NCI-H526 (cell line): ENCODE measurements at regions not wholly inside any gene's neighbourhood (a gene's known extent, or its start where the extent isn't known, plus 50 kb on each side); places are given as distances from the start of the nearest gene placed in this dataset.

Source experiments
- DNase-seq, 2 experiments: peaks; one replicate each; lab custom pipeline; 2025; lab: John Stamatoyannopoulos, UW

DNA sequence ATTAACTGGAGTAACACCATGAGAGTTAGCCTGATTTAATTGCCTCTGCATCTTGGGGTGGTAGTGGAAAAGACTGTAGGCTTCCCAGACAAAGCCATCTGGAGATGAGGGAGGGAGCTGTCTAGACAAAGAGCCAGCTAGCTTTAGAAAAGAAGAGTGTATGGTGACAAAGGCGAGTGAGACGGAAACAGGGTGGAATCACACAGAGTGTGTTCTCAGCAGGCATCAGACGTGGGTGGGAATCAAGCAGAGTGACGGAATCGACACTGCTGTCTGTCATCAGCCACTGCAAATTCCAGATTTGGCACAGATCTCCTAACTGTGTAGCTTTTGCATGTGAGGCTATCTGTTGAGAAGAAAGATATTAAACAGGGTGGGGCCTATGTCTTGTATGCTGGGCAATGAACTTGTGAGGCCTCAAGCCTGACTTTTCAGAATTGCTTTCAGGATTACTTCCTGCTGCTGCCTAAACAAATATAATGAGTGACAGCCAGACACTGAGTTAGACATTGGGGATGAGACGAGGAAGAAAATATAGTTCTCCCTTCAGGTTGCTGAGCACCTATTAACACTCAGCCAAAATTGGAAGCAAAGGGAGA is 236.5 kb upstream of the GRIP1 start:
- no peak for DNase-seq

DNA sequence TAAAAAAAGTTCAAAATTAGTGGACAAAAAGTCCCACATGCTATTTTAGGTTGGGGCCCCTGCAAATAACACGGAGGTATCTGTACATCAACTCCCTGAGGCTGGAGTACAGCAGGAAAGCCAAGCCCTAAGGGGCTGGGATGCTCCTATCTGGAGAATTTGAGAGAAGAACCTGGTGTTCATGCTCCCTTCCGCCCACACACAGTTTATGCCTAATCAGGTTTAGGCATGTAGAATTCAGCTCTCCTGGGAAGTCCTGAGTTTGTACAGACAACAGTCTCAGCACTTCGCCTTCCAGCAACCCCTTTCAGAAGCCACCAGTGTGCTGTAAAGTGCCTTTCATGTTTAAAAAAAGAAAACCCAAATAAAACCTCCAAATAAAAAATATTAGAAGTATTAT is 237.3 kb upstream of the GRIP1 start:
- no peak for DNase-seq

DNA sequence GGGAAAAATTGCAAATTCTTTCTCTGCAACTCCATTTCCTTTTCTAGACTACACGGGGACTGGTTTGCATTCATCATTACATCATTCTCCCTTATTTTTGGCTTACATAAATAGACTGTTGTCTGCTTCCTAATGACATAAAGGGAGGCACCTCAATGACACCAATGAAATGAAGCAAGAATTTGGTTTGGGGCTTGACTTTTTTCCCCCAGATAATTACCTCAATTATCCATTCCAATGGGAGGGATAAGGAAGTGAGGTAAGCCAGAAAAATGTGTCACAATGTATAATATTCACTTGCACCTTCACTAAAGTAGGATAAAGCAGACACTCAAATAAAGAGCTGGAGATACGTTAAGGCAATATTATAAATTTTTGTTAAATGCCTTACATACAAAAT is 240.6 kb upstream of the GRIP1 start:
- DNase-seq = no peak

DNA sequence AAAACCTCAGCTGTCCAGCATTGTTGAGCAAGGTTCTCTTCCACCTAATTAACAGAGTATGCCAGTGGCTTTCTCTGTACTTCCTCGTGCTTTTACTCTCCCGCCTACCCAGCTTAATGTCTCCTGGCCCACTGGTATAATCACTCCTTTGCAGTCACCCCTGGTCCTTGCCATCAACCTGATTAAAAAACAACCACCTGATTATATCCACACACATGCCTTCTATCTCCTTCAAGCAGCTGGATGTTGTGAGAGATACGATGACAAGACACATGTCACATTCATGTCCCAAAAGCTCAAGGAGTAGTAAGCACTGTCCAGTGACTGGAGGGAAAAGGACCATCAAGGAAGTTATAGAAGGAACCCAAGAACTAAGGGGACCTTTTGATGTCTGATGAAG is 241.3 kb upstream of the GRIP1 start:
- no peak for DNase-seq

DNA sequence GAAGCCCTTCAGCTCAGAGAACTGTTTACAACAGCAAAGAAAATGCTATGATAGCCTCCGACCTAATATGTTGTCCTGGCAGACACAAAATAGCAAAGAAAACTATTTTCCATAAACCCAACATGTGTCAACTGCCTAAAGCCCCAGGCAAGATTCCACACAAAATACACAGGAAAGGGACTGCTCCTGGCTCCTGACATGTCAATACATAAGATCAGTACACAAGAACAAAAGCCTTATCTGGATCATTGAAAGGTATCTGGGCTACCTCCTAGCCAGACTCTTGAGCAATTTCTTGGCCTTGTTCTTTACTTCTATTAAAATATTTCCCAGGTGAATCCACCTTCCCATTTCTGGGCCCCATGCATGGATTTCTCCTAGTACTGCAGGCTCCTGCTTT is 242.3 kb upstream of the GRIP1 start:
- DNase-seq = no peak

DNA sequence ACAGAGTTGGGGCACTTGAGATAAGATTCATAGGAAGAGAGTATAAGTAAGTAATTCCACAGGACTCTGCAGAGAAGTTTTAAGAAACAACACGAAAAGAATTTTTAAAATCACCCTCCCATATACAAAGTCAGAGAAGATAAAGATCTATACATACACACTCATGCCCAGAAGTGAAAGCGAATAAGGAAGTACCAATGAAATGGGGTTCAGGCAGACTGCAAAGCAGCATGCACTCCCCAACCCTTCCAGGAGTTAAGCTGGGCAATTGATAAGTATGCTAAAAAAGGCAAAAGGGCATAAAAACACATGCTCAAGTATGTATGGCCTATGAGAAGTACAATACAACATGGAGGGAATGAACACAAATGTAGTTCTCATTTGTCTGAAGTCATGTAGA is 246.2 kb upstream of the GRIP1 start:
- no peak for DNase-seq

DNA sequence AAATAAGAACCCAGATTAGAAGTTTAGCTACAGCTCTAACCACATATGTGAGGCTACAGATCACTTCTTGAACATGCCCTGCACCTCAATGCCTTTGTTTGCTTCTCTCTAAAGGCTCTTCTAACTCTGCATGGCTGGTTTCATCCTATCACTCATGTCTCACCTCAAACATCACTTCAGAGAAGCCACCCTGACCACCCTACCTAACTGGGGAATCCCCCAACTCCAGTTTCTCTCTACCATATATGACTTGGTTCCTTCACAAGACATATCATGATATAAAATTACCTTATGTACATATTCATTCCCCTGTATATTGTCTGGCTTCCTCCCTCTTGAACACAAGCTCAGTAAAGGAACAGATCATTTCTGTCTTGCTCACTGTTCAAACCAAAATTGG is 250.2 kb upstream of the GRIP1 start:
- DNase-seq = no peak

DNA sequence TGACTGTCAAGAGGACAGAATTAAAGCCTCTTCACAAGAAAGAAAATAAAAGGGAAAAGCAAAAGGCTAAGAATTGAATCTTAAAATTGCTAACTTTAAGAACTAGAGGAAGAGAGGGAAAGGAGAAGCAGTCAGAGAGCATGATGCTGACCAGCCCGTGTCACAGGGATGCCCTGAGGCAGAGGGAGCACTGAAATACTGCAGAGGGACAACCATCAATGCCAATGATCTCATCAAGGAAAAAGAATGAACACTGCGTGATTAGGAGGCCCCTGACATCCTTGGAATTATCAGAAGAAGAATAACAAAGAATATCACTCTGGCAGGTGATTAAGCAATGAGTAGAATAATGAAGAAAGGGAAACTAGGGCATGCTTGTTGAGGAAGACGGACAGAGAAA is 252.2 kb upstream of the GRIP1 start:
- no peak for DNase-seq

DNA sequence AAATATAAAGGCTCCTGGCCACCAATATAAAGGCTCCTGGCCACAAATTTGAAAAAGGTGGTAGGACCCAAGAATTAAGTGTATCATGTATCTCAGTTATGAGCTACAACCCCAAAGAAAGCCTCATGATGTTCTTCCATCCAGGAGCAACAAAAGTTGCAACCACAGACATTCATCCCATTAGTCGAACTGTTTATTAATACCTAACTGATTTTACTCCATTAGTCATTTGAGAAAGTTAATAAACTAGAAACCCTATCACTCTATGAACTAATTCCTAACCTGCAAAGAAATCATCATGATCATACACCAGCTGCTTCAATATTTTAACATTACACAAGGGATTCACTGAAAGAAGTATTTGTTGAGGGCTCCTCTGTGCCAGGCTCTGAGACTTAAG is 253.2 kb upstream of the GRIP1 start:
- DNase-seq = no peak

DNA sequence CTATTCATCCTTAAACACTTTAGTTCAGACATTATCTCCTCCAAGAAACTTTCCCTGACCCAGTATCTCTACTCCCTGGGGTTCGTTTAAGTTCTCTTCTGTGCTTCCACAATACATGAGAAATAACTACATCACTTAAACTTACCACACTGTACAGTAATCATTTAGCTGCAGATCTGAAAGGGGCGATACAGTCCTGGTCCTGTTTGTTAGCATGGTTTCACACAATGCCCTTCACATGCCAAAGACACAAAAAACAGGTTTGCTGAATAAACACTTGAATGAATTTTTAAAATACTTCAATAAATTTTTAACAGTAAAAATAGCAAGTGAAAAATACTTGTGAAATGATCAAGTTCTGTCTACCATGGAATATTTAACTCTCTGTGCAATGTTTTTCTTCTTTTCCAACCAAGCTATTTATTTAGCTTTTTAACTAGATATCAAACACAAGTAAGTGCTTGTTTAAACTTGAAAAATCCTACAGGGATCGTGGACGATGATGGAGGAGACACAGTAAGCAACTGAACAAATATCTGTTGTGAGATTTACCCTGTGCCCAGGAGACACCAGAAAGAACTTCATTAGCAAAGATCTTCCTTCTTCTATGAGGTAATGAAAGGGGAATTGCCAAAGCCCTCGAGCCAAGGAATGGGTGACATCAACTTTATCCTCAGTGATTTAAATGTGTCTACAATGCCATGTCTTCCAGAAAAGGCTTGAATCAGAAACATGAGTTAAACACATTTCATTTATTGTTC is 255.6 kb upstream of the GRIP1 start:
- DNase-seq = no peak

DNA sequence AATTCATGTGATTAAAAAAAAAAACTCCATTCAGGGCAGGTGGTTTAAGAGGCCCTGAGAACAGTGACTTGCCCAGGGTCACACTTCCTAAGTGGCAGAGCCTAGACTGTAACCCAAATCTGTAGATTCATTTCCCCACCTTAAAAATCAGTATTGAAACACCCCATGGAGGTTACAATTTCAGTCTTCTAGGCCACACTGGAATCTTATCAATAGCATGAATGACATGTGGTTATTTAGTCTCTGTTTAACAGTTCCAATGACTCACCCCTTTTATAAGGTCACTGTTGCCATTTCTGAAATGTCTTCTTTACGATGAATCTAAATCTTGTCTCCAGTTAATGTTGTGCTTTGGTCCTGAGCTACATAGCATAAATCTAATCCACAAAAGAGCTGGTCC is 262.3 kb upstream of the GRIP1 start:
- DNase-seq = no peak

DNA sequence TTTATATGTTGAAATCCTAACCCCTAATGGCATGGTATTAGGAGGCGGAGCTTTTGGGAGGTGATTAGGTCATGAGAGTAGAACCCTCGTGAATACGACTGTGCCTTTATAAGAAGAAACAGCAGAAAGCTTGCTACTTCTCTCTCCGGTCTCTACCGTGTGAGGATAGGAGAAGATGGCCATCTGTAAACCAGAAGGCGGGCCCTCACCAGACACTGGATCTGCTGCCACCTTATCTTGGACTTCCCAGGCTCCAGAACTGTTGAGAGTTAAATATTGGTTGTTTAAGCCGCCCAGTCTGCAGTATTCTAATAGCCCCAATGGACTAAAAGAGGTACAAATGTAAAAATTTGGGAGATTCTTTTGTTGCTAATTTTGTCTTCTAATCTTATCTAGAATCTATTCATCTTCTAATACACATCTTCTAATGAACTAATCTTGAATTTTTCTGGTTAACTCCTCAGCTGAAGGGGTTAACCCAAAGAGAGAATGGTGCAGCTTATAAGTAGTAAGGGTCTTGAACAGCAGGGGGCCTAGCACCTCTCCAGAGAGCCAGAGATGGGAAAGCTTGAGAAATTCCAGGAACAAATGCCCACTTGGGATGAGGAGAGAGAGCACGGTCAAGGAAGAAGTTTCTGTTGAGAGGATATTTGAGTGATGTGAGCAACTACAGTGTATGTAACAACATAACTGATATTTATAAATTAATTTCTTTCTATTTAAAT is 264.0 kb upstream of the GRIP1 start:
- DNase-seq = no peak

DNA sequence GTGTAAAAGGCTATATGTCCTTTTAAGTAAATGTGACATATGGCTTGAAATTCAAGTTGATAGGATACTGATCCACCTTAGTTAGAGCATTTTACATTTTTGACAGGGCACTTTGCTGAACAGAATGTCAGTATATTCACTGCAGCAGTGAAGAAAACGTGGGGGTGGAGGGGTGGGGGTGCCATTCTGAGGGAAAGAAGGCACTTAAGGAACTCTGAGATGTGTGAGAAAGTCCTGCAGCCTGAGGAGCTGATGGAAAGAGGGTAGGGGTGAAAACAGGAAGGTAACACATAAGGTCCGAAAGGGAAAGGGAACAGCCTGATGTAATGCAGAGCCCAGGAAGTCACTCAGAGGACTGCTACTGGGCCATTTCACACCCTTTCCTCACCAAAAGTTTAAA is 265.5 kb upstream of the GRIP1 start:
- DNase-seq = no peak

DNA sequence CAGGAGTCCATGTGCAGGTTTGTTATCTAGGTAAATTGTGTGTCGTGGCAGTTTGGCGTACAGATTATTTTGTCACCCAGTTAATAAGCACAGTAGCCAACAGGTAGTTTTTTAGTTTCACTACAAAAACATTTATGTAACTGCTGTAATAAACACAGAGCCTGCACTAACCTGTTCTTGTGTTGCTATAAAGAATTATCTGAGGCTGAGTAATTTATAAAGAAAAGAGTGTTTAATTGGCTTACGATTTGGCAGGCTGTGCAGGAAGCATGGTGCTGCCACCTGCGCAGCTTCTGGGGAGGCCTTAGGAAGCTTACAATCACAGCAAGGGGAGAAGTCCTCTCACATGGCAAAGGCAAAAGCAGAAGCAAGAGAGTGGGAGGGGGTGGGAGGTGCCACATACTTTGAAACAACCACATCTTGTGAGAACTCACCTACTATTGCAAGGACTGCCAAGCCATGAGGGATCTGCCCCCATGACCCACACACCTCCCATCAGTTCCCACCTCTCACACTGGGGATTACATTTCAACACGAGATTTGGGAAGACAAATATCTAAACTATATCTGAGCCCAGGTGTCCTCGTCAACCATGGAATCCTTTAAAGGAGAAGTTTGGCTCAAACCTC is 266.4 kb upstream of the GRIP1 start:
- no peak for DNase-seq

DNA sequence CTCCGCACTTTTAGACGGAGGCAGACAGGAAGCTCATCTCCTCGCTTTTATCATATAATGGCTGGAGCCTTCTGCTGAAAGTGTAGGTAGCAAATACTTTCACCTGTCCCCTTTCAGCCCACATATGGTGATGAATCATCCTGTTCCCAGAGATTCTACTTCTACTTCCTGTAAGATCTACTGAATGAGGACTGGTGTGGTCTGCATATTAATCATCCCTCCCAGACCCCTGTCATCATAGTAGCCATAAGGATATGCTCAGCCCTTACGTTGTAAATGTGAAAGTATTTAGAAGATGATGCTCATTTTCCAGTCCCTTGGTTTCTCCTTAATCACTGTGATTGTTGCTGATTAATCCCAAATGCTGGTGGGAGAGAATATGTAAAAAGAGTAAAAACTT is 268.2 kb upstream of the GRIP1 start:
- DNase-seq = no peak

DNA sequence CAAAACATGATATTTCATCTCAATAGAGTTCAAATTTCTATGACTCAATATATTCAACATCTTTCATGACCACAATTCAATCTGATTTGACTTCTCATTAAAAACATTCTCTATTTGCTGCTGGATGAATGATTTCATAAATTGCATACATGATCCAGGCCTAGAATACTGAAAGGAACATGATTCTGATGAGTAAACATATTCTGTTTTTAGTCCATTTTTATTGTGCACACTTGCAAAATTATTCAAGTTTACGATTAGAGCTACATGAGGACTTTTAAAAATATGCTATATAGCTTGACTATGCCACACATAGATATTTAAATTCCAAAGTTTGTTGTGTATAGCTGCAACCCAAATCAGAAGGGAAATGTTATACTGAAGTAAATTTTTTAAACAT is 273.8 kb upstream of the GRIP1 start:
- no peak for DNase-seq

DNA sequence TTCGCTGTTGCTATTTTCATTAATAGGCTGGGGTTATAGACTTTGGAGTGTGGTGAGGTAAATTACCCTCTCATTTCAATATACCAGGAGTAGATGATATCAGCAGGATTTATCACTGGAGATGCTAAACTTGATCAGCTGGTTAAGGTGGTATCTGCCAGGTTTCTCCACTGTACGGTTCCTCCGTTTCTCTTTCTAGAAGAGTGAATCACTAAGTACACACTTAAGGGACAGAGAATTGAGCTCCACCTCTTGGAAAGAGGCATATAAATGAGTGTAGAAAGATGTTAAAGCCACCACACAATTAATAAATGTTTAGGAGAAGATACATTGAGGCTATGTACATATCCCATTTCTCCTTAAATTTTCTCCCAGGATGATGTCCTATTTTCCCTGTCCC is 277.4 kb upstream of the GRIP1 start:
- DNase-seq = no peak

DNA sequence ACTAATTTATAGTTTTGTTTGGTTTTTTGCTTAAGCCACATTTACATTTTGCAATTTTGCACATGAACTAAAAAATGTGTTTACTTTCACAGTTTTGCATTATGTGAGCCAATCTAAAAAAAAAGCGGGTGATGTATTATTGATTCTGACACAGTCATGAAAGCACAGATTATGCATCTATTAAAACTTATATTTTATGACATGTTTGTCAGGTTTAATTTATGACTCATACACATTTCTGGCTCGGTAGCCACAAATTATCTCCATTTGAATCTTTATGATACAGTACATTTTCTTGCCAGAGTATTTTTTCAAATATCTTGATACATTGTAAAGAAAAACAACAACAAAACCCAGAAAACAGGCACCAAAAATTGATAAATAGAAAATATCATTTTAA is 280.4 kb upstream of the GRIP1 start:
- no peak for DNase-seq

DNA sequence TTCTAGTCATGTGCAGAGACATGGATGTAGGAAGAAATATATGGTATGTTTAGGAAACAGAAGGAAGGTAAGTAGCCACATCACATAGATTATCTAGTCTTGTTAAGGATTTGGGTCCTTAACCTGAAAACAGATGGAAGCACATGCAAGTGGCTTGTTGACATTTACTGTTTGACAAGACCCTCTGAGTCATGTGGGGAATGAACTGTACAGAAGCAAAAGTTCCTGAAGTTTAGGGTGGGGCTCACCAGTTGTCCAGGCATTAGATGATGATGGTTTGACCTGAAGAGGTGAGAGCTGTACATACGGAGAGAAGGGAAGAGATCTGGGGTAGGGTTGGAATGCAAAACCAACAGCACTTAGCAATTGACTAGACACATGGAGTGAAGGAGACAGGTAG is 281.1 kb upstream of the GRIP1 start:
- DNase-seq = no peak

DNA sequence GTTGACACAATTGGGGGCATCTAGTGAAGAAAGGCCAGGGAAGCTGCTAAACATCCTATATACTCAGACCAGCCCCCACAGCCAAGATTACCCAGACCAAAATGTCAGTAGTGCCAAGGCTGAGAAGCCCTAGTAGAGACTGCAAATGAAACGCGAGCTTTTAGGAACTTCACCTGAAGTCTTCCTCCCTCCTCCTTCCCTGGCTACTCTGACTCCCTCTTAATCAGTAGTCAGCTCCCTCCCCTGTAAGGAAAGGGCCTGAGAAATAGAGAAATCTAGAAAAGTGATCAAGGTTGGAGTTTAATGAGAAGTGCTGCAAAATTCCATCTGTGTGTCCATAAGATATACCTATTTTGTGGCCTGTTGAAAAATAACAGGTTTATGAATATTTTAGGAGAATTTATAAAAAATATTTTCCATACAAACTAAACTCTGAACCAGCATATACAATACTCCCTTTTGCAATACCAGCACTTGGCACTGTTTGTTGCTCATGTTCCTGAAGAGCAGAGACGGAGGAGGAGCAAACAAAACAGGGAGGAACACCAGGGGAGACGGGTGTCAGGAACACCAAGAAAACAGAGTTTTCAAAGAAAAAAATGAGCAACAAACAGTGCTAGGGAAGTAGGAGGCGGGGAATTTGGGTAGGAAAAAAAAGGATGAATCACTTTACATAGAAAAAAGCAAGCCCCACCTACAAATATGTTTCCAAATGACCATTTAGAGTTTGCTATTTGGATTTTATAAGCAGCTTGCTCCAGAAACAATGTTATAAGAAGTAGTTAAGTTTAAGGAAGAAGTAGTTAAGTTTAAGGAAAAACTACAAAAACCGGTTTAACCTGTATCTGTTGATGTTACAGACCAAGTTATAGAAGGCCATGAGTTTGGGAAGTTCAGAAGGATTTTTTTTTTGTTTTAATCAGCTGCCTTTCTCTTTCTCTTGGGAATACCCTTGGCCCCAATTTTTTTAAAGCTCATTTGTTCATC is 282.1 kb upstream of the GRIP1 start:
- no peak for DNase-seq

DNA sequence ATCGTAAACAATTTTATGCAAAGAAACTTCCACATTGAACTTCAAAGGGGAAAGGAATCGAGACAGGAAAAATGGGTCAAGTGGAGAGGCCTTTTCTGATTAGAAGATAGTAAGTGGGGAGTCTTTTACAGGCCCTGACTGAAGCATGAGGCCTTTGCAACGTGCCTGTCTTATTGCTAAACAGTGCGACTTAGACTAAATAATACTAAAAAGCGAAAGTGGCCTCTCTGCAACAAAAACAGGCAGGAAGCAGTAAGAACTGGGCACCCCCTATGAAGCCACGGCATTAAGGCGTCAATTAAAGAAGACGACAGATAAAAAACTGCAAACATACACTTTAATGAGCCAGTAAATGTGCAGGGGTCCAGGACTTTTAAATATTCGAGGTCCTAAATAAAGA is 283.4 kb upstream of the GRIP1 start:
- no peak for DNase-seq

DNA sequence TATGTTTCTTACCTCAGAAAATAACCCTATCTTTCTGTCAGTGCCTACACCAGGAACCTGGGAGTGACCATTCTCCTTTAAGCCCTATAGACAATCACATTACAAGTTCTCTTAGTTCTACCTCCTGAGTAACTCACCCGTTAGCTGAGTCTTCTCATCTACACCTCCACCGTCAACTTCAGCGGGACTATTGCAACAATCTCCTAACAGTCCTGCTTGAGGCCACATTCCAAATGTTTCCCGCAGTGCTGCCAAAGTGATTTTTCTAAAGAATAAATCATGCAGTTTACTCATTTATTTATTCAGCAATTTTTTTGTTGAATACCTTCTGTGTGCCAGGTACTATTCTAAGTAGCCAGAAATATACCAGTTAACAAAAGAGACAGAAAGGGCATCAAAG is 285.0 kb upstream of the GRIP1 start:
- DNase-seq = no peak
